SW 1271 (cell line): ENCODE measurements at regions not wholly inside any gene's neighbourhood (a gene's known extent, or its start where the extent isn't known, plus 50 kb on each side); places are given as distances from the start of the nearest gene placed in this dataset.

ENCODE experiments used
- DNase-seq, 2 experiments: peaks; one replicate each; lab custom pipeline; 2025; lab: John Stamatoyannopoulos, UW

GRCh38 chr1:51025374-51025773 is 55.3 kb downstream of the CDKN2C start:
- DNase-seq = no peak

GRCh38 chr1:51032936-51033335 is 62.9 kb downstream of the CDKN2C start:
- no peak for DNase-seq

DNA sequence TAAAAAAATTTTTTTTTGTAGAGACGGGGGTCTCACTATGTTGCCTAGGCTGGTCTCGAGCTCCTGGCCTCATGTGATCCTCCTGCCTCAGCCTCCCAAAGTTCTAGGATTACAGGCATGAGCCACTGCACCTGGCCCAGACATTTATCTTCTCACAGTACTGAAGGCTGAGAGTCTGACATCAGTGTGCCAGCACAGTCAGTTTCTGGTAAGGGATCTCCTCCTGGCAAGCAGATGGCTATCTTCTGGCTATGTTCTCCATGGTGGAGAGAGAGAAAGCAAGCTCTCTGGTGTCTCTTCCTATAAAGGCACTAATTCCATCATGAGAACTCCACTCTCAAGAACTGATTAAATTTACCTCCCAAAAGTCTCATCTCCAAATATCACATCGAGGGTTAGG is 57.8 kb upstream of the C1orf185 start:
- no peak for DNase-seq

DNA sequence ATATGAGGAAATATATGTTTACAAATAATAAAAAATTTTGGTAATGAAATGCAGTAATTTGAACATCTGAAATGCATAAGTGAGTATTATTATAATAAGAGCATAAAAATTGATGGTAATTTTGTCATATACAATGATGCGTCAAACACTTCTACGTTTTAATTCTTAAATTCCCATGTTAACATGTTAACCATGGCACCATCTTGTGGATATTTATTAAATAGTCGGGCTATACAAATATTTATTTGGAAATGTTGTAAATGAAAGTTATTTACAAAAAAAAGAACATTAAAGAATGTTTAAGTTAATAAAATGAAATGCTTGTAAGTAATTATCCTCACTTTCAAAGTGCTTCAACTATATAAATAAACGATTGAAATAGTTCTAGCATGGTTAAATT is 57.2 kb upstream of the C1orf185 start:
- peak in 1 of 2 experiments; percentile 4 for DNase-seq

GRCh38 chr1:51048021-51048420 is 54.0 kb upstream of the C1orf185 start:
- DNase-seq = no peak

GRCh38 chr1:51048670-51049069 is 53.4 kb upstream of the C1orf185 start:
- no peak for DNase-seq
